AG04450 (cell line): ENCODE measurements at regions not wholly inside any gene's neighbourhood (a gene's known extent, or its start where the extent isn't known, plus 50 kb on each side); places are given as distances from the start of the nearest gene placed in this dataset.

Experiments
- CTCF ChIA-PET: fragments of 300-600, 350-600 bp; formaldehyde crosslinking; extraction: SDS; loops from one replicate; lab custom pipeline; 2022; ENCODE audit warnings: antibody characterized with exemption, inconsistent platforms; lab: Charles Lee
- POLR2A ChIA-PET: fragments of 350-600 bp; formaldehyde crosslinking; extraction: SDS; loops from one replicate; lab custom pipeline; 2021; ENCODE audit warnings: antibody characterized with exemption, inconsistent platforms; lab: Yijun Ruan, JAX
- DNase-seq: peaks from one replicate; pipeline ENCODE4 v3.0.0-alpha.2; 2011; ENCODE audit warnings: low read depth, low spot score
- H3K27ac ChIP-seq: one replicate; pipeline ENCODE4 v1.5.1; 2012; ENCODE audit warnings: low read depth, low read length, control low read depth
- H3K27me3 ChIP-seq: one replicate; pipeline ENCODE4 v1.6.0; 2012; ENCODE audit warnings: low read length; ENCODE audit not compliant: control insufficient read depth, insufficient read depth
- H3K4me3 ChIP-seq: 2 replicates; pipeline ENCODE4 v1.5.1; 2011; ENCODE audit warnings: mild to moderate bottlenecking, low read depth, low read length, control low read depth
- H3K9me3 ChIP-seq: 2 replicates; pipeline ENCODE4 v1.5.1; 2012; ENCODE audit warnings: low read length; ENCODE audit not compliant: control insufficient read depth, insufficient read depth
- TF ChIP-seq, protein P1 (sequence below): IDR thresholded peaks from 2 replicates; pipeline ENCODE4 v1.5.1; 2011; ENCODE audit warnings: low read depth, low read length, control low read depth, inconsistent platforms

GRCh38 chr7:85749696-85750453, 563.0 kb upstream of the SEMA3D start:
- H3K27me3 ChIP-seq = no peaks in the 10 kb centered on the region
- POLR2A ChIA-PET = no interaction called here
- peaks cover 6% of the 10 kb centered on the region; the same call in 1 of the 2 replicates for H3K9me3 ChIP-seq
- no peak for DNase-seq
- CTCF ChIA-PET = interaction anchor here (0.6 to 2.0 kb wide), 22 partner anchors 12 to 1784 kb away, joined by 3 to 22 read pairs (median 4); no protein-coding TSS in a partner anchor
- H3K4me3 ChIP-seq = no peak overlapping the region
- TF ChIP-seq, protein P1, sequence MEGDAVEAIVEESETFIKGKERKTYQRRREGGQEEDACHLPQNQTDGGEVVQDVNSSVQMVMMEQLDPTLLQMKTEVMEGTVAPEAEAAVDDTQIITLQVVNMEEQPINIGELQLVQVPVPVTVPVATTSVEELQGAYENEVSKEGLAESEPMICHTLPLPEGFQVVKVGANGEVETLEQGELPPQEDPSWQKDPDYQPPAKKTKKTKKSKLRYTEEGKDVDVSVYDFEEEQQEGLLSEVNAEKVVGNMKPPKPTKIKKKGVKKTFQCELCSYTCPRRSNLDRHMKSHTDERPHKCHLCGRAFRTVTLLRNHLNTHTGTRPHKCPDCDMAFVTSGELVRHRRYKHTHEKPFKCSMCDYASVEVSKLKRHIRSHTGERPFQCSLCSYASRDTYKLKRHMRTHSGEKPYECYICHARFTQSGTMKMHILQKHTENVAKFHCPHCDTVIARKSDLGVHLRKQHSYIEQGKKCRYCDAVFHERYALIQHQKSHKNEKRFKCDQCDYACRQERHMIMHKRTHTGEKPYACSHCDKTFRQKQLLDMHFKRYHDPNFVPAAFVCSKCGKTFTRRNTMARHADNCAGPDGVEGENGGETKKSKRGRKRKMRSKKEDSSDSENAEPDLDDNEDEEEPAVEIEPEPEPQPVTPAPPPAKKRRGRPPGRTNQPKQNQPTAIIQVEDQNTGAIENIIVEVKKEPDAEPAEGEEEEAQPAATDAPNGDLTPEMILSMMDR = no peak
- H3K27ac ChIP-seq = no peak overlapping the region

DNA sequence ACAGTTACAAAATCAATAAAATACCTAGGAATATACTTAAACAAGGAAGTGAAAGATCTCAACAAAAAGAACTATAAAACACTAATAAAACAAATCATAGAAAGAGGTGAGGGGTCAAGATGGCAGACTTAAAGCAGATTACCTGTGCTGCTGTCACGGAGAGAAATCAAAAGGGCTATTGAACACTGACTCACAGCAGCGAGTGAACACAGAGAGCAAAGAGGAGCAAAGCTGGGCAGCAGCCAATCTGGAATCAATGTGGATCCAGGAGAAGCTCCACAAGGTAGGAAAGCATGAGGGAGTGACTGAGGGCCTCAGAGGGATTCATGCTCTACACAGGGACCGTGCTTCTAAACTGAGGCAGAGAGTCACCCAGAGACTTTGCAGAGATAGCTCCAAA, 562.0 kb upstream of the SEMA3D start:
- no peaks in the 10 kb centered on the region for H3K27me3 ChIP-seq
- no peak overlapping the region for H3K4me3 ChIP-seq
- TF ChIP-seq, protein P1 = no peak
- POLR2A ChIA-PET = no interaction called here
- H3K27ac ChIP-seq = no peak overlapping the region
- CTCF ChIA-PET = interaction anchor here (1.0 to 2.0 kb wide), 13 partner anchors 13 to 719 kb away, joined by 3 to 22 read pairs (median 3); no protein-coding TSS in a partner anchor
- DNase-seq = no peak
- peaks cover 6% of the 10 kb centered on the region; the same call in 1 of the 2 replicates for H3K9me3 ChIP-seq

- no peaks in the 10 kb centered on the region for H3K9me3 ChIP-seq
- no peak overlapping the region for H3K27ac ChIP-seq
- TF ChIP-seq, protein P1 = no peak
- H3K27me3 ChIP-seq = no peaks in the 10 kb centered on the region
- POLR2A ChIA-PET = no interaction called here
- H3K4me3 ChIP-seq = no peak overlapping the region
- DNase-seq = no peak
- CTCF ChIA-PET = interaction anchor here (1.8 kb wide), 1 partner anchor 12 kb away, joined by 5 read pairs; no protein-coding TSS in a partner anchor
Observed at GRCh38 chr7:85737426-85737825, 550.6 kb upstream of the SEMA3D start.

DNA sequence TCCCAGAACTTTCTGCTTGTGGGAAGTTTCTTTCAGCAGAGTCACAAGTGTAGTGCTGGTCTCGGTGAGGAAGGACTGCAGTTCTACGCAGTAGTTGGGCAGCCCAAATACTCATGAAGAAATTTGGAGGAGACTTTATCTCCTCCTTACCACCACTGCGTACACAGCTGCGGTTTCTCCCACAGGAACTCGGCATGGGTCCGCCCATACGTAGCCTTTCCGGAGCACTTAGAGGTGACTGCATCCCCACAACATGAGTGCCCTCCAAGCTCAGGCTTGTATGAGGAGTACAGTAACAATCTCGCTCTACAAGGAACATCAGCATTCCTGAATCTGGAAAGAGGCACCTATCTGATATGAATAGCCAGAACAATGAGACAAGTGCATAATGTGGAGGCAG, 549.2 kb upstream of the SEMA3D start:
- Histone ChIP-seq H3K27ac (no peak overlapping the region), H3K9me3 (no peaks in the 10 kb centered on the region), H3K27me3 (no peaks in the 10 kb centered on the region), H3K4me3 (no peak overlapping the region)
- DNase-seq = no peak
- ChIA-PET CTCF (no interaction called here), POLR2A (no interaction called here)
- TF ChIP-seq, protein P1 = no peak

- DNase-seq = no peak
- H3K9me3 ChIP-seq = no peaks in the 10 kb centered on the region
- TF ChIP-seq, protein P1 = no peak
- H3K27ac ChIP-seq = no peak overlapping the region
- no peaks in the 10 kb centered on the region for H3K27me3 ChIP-seq
- POLR2A ChIA-PET = no interaction called here
- CTCF ChIA-PET = interaction anchor here (1.0 kb wide), 1 partner anchor 15 kb away, joined by 3 read pairs; no protein-coding TSS in a partner anchor
- no peak overlapping the region for H3K4me3 ChIP-seq
Observed at GRCh38 chr7:85734823-85735222, 548.0 kb upstream of the SEMA3D start.
